ENCODE measurements at regions not wholly inside any gene's neighbourhood (a gene's known extent, or its start where the extent isn't known, plus 50 kb on each side); places are given as distances from the start of the nearest gene placed in this dataset.

DNA sequence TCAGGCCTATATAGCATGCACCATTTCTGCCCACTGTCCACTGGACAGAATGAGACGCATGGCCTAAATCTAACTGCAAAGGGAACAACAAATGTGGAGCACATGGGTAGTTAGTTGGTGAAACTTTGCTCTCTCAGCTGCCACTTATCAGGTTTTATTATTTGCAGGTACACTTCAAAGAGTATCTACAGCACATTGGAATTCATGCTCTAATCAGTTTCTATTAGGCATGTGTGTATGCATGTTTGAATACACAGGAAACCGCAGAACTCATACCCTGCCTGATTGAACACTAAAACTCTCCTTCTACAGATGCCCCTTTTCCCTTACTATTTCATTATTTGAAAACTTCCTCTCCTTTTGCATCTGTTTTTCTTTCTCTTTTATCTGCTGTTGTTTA lies 97.4 kb upstream of the HSF2 start:
- TF ChIP-seq, protein P1, sequence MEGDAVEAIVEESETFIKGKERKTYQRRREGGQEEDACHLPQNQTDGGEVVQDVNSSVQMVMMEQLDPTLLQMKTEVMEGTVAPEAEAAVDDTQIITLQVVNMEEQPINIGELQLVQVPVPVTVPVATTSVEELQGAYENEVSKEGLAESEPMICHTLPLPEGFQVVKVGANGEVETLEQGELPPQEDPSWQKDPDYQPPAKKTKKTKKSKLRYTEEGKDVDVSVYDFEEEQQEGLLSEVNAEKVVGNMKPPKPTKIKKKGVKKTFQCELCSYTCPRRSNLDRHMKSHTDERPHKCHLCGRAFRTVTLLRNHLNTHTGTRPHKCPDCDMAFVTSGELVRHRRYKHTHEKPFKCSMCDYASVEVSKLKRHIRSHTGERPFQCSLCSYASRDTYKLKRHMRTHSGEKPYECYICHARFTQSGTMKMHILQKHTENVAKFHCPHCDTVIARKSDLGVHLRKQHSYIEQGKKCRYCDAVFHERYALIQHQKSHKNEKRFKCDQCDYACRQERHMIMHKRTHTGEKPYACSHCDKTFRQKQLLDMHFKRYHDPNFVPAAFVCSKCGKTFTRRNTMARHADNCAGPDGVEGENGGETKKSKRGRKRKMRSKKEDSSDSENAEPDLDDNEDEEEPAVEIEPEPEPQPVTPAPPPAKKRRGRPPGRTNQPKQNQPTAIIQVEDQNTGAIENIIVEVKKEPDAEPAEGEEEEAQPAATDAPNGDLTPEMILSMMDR (IDR thresholded peaks at IDR 0.05; ENCODE audit: low read depth, low read length, poor library complexity, severe bottlenecking), result no peak
- TF ChIP-seq EZH2phosphoT487 (IDR thresholded peaks at IDR 0.05; ENCODE audit: borderline replicate concordance, low read length), result no peak

Data from DOHH2 (cell line).